Fibroblast of the aortic adventitia (primary cell): ENCODE measurements at regions not wholly inside any gene's neighbourhood (a gene's known extent, or its start where the extent isn't known, plus 50 kb on each side); places are given as distances from the start of the nearest gene placed in this dataset.
A peak's percentile ranks its signal among the peaks of the same experiment; 100 is the strongest.

Experiments used
- DNase-seq: peaks from one replicate; pipeline ENCODE4 v3.0.0-alpha.2; 2010; ENCODE audit warnings: low read depth
- H3K4me3 ChIP-seq: 2 replicates; pipeline ENCODE4 v1.5.1; 2011; ENCODE audit warnings: low read depth, mild to moderate bottlenecking, control low read depth, low read length, moderate library complexity
- TF ChIP-seq, protein P1 (sequence below): IDR thresholded peaks from 2 replicates; pipeline ENCODE4 v1.5.1; 2011; ENCODE audit warnings: mild to moderate bottlenecking, low read length, control low read depth, inconsistent platforms; ENCODE audit not compliant: insufficient read depth

DNA sequence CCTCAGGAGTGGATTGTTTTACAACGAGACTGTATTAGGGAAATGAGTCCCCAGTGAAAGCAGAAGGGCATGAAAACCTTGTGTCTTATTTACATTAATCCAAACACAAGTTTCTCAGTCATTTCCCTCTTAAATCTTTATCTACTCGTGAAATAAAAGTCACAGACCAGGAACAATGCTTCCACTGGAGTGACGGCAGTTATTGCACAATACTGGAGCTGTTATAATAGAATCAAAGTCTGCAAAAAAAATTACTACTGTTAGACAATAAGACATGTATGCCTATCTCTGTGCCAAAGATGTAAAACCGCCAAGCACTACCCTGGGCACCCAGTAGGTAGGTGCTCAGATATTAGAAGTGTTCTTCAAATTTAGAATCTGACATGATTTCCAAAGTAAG is 375.5 kb downstream of the ZNF521 start:
- no peak for DNase-seq
- TF ChIP-seq, protein P1, sequence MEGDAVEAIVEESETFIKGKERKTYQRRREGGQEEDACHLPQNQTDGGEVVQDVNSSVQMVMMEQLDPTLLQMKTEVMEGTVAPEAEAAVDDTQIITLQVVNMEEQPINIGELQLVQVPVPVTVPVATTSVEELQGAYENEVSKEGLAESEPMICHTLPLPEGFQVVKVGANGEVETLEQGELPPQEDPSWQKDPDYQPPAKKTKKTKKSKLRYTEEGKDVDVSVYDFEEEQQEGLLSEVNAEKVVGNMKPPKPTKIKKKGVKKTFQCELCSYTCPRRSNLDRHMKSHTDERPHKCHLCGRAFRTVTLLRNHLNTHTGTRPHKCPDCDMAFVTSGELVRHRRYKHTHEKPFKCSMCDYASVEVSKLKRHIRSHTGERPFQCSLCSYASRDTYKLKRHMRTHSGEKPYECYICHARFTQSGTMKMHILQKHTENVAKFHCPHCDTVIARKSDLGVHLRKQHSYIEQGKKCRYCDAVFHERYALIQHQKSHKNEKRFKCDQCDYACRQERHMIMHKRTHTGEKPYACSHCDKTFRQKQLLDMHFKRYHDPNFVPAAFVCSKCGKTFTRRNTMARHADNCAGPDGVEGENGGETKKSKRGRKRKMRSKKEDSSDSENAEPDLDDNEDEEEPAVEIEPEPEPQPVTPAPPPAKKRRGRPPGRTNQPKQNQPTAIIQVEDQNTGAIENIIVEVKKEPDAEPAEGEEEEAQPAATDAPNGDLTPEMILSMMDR = no peak
- no peak overlapping the region for H3K4me3 ChIP-seq

DNA sequence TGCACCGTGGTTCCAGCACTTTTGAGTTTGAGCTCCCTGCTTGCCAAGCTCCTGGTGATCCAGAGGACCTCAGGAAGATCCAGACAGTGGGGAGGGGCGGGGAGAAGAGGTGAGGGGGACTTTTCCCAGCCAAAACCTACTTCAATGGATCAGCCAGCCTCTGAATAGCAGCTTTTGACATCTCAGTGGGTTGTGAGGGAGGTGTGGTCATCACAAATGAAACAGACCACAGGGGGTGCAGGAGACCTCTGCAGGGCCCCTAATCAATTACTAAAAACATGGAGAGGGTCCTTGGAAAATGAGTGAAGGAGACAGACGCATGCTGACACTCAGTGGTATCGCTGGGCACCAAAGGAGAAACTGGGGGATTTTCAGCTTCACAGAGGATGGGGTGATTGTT is 372.7 kb downstream of the ZNF521 start:
- TF ChIP-seq, protein P1 = no peak

DNA sequence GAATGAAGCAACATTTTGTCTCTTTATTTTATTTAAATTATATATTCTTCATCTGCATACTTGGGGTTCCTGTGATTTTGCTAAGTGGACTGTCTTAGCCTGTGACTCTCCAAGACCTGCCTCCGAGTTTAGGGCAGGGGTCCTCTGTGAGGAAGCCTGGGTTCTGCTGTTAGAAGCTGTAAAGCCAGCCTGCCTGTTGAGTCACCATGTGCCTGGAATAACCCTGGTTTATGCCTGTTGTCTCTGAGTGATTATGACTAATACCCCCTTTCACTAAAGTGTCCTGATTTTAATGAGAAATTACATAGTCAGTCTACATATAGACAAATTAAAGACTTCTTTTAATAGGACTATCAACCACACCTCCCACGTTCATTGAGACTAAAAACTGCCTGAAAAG is 369.1 kb downstream of the ZNF521 start:
- no peak overlapping the region for H3K4me3 ChIP-seq
- DNase-seq = no peak
- TF ChIP-seq, protein P1 = no peak

More for the DNA sequence above, 372.7 kb downstream of the ZNF521 start:
- H3K4me3 ChIP-seq = no peak overlapping the region
- no peak for DNase-seq

DNA sequence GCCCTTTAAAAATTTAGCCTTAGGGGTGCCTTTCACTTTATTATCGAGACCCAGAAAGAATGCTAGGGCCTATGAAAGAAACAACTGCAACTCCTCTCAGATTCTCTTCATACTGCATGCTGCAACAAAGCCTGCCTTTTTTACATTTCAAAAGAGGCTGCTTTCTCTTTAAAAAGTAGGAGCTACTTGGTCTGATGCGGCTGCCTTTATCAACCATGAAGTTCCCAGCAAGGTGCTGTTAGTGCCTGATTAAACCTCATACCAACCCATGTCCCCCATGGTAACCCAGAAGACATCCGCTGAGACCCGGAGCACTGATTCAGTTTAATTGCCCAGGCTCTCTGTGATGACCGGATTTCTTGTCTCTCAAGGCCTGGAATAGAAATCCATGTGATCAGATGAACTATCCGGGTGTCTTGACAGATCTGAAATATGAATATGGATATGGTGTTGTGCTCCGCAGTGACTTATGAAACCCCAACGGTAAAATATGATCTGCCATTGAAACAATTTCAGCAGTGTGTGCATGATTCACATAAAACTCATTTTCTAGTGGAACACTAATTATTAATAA is 368.3 kb downstream of the ZNF521 start:
- TF ChIP-seq, protein P1 = no peak
- no peak for DNase-seq
- H3K4me3 ChIP-seq = no peak overlapping the region

DNA sequence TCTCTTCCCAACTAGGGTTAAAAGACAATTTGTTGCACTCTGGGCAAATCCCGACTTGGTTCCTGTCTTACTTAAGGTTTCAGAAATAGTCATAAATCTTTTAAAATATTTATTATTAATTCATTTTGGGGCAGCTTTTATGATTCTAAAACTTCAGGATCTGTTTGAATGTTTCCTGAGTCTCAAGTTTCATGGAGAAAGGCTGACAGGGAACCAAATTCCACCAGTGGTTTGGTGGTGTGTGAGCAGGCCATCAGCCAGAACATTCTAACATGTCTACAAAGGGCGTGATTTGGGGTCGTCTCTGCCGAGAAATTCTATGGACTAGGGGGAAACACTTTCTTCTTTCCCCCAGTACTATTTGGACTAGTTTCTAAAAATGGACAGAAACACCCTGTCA is 366.4 kb downstream of the ZNF521 start:
- no peak overlapping the region for H3K4me3 ChIP-seq
- TF ChIP-seq, protein P1 = no peak
- DNase-seq = no peak

DNA sequence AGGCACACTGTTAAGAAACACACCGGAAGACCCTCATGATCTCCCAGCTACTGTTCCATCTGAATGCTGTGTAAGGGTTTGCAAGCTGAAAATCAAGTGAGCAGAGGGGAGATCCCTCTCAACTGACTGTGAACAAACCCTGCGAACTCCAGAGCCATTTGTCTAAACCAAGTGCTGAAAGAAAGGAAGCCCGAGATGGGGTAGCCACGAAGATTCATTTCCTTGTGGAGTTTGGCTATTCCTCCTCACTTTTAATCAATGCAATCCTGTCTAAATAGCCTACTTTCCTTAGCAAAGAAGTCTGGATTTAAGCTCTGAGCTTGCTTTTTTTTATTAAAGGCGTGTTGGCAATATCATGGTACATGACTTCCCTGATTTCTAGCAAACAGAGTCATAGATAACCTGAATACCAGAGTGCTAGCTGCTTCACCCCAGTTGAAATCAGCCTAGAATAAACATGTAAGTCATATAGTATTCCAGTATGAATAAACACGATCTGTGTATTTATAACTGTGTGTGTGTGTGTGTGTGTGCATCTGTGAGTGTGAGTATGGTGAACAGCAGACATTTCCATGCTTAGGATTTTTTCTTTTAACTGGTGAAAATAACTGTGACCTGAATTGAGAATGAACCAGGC is 365.2 kb downstream of the ZNF521 start:
- TF ChIP-seq, protein P1 = no peak
- H3K4me3 ChIP-seq = no peak overlapping the region
- DNase-seq = peak; percentile 16
